GM21515 (cell line): ENCODE measurements at regions not wholly inside any gene's neighbourhood (a gene's known extent, or its start where the extent isn't known, plus 50 kb on each side); places are given as distances from the start of the nearest gene placed in this dataset.

ENCODE experiments used
- ATAC-seq: cut with Tn5 transposase; IDR thresholded peaks from one replicate; pipeline ENCODE4 v1.9.1; 2021; ENCODE audit not compliant: unreplicated experiment

- ATAC-seq, result no peak
Observed at GRCh38 chr6:144714021-144714712, 429.0 kb downstream of the UTRN start.

GRCh38 chr6:144715344-144715743 is 430.2 kb downstream of the UTRN start:
- no peak for ATAC-seq

GRCh38 chr6:144718431-144718830 is 433.3 kb downstream of the UTRN start:
- ATAC-seq, result no peak

GRCh38 chr6:144721232-144721631 is 436.1 kb downstream of the UTRN start:
- ATAC-seq, result no peak

GRCh38 chr6:144722154-144722737 is 437.1 kb downstream of the UTRN start:
- ATAC-seq, result no peak

GRCh38 chr6:144722925-144723324 is 437.8 kb downstream of the UTRN start:
- ATAC-seq, result no peak

GRCh38 chr6:144723431-144723830 is 438.3 kb downstream of the UTRN start:
- no peak for ATAC-seq

GRCh38 chr6:144724818-144725217 is 439.7 kb downstream of the UTRN start:
- ATAC-seq, result no peak

- ATAC-seq, result peak; percentile 60
Observed at GRCh38 chr6:144725736-144726522, 440.8 kb downstream of the UTRN start.

- ATAC-seq, result no peak
Observed at GRCh38 chr6:144728804-144729203, 443.7 kb downstream of the UTRN start.

- ATAC-seq, result peak; percentile 64
Observed at GRCh38 chr6:144729502-144729901, 444.4 kb downstream of the UTRN start.

- no peak for ATAC-seq
Observed at GRCh38 chr6:144730088-144730645, 445.0 kb downstream of the UTRN start.

- ATAC-seq, result no peak
Observed at GRCh38 chr6:144731229-144731628, 446.1 kb downstream of the UTRN start.

- no peak for ATAC-seq
Observed at GRCh38 chr6:144736763-144737162, 451.6 kb downstream of the UTRN start.

GRCh38 chr6:144737998-144738397 is 452.9 kb downstream of the UTRN start:
- ATAC-seq, result no peak

GRCh38 chr6:144739873-144740272 is 454.7 kb downstream of the UTRN start:
- ATAC-seq, result no peak

GRCh38 chr6:144741659-144742058 is 456.5 kb downstream of the UTRN start:
- ATAC-seq, result no peak

GRCh38 chr6:144742779-144743178 is 457.6 kb downstream of the UTRN start:
- ATAC-seq, result no peak

- ATAC-seq, result no peak
Observed at GRCh38 chr6:144744720-144745119, 459.6 kb downstream of the UTRN start.

GRCh38 chr6:144745439-144745838 is 460.3 kb downstream of the UTRN start:
- ATAC-seq, result no peak

GRCh38 chr6:144746902-144747469 is 461.9 kb downstream of the UTRN start:
- no peak for ATAC-seq
